GM19025 (cell line): ENCODE measurements at regions not wholly inside any gene's neighbourhood (a gene's known extent, or its start where the extent isn't known, plus 50 kb on each side); places are given as distances from the start of the nearest gene placed in this dataset.

Source experiments
- ATAC-seq: cut with Tn5 transposase; IDR thresholded peaks from one replicate; pipeline ENCODE4 v1.9.1; 2021; ENCODE audit warnings: mild to moderate bottlenecking, low read depth, moderate library complexity; ENCODE audit not compliant: unreplicated experiment

GRCh38 chrX:124975456-124975855 is 344.2 kb upstream of the TEX13C start:
- ATAC-seq, result no peak

- ATAC-seq, result no peak
Measured at GRCh38 chrX:124981420-124981819, 338.3 kb upstream of the TEX13C start.

GRCh38 chrX:124984140-124984813 is 335.4 kb upstream of the TEX13C start:
- no peak for ATAC-seq

- no peak for ATAC-seq
Measured at GRCh38 chrX:124986284-124986683, 333.4 kb upstream of the TEX13C start.

- ATAC-seq, result no peak
Measured at GRCh38 chrX:124993735-124994134, 325.9 kb upstream of the TEX13C start.

GRCh38 chrX:124994404-124994803 is 325.3 kb upstream of the TEX13C start:
- ATAC-seq, result no peak

- no peak for ATAC-seq
Measured at GRCh38 chrX:125003746-125004446, 315.8 kb upstream of the TEX13C start.

GRCh38 chrX:125004799-125005198 is 314.9 kb upstream of the TEX13C start:
- ATAC-seq, result no peak

- ATAC-seq, result no peak
Measured at GRCh38 chrX:125005863-125006262, 313.8 kb upstream of the TEX13C start.

- no peak for ATAC-seq
Measured at GRCh38 chrX:125006704-125007103, 313.0 kb upstream of the TEX13C start.

- no peak for ATAC-seq
Measured at GRCh38 chrX:125012585-125012984, 307.1 kb upstream of the TEX13C start.

- ATAC-seq, result no peak
Measured at GRCh38 chrX:125029131-125029530, 290.5 kb upstream of the TEX13C start.
